GM21367 (cell line): ENCODE measurements at regions not wholly inside any gene's neighbourhood (a gene's known extent, or its start where the extent isn't known, plus 50 kb on each side); places are given as distances from the start of the nearest gene placed in this dataset.
A peak's percentile ranks its signal among the peaks of the same experiment; 100 is the strongest.
"Not testable (repeated sequence)": the region's sequence is repeated elsewhere in the genome, so short reads cannot be mapped to it uniquely, and the experiment has no call there.

Experiments used
- ATAC-seq: cut with Tn5 transposase; IDR thresholded peaks from one replicate; pipeline ENCODE4 v1.9.1; 2021; ENCODE audit not compliant: unreplicated experiment

- no peak for ATAC-seq
Measured at GRCh38 chr5:162762119-162762518, 675.3 kb upstream of the CCNG1 start.

GRCh38 chr5:162769019-162769418, 668.4 kb upstream of the CCNG1 start:
- no peak for ATAC-seq

- ATAC-seq: no peak
Measured at GRCh38 chr5:162785673-162786072, 651.7 kb upstream of the CCNG1 start.

GRCh38 chr5:162786234-162786633, 651.2 kb upstream of the CCNG1 start:
- no peak for ATAC-seq

GRCh38 chr5:162796507-162796906, 640.9 kb upstream of the CCNG1 start:
- no peak for ATAC-seq

- no peak for ATAC-seq
Measured at GRCh38 chr5:162800301-162800700, 637.1 kb upstream of the CCNG1 start.

GRCh38 chr5:162801235-162801634, 636.2 kb upstream of the CCNG1 start:
- no peak for ATAC-seq

- no peak for ATAC-seq
Measured at GRCh38 chr5:162806195-162806594, 631.2 kb upstream of the CCNG1 start.

- ATAC-seq: no peak
Measured at GRCh38 chr5:162811071-162811470, 626.3 kb upstream of the CCNG1 start.

GRCh38 chr5:162816816-162817215, 620.6 kb upstream of the CCNG1 start:
- ATAC-seq: no peak

GRCh38 chr5:162817364-162817763, 620.0 kb upstream of the CCNG1 start:
- no peak for ATAC-seq

- not testable (repeated sequence) for ATAC-seq
Measured at GRCh38 chr5:162821664-162822063, 615.7 kb upstream of the CCNG1 start.

GRCh38 chr5:162824360-162824759, 613.0 kb upstream of the CCNG1 start:
- ATAC-seq: peak; percentile 60

- no peak for ATAC-seq
Measured at GRCh38 chr5:162837155-162837554, 600.2 kb upstream of the CCNG1 start.

- no peak for ATAC-seq
Measured at GRCh38 chr5:162842727-162843126, 594.7 kb upstream of the CCNG1 start.

- ATAC-seq: no peak
Measured at GRCh38 chr5:162852134-162852533, 585.3 kb upstream of the CCNG1 start.

- ATAC-seq: no peak
Measured at GRCh38 chr5:162858770-162859169, 578.6 kb upstream of the CCNG1 start.

GRCh38 chr5:162870966-162871365, 566.4 kb upstream of the CCNG1 start:
- no peak for ATAC-seq

GRCh38 chr5:162882629-162883028, 554.8 kb upstream of the CCNG1 start:
- ATAC-seq: no peak

- ATAC-seq: no peak
Measured at GRCh38 chr5:162886717-162887116, 550.7 kb upstream of the CCNG1 start.

- no peak for ATAC-seq
Measured at GRCh38 chr5:162888268-162888667, 549.1 kb upstream of the CCNG1 start.

GRCh38 chr5:162911873-162912272, 525.5 kb upstream of the CCNG1 start:
- no peak for ATAC-seq

GRCh38 chr5:162916368-162916767, 521.0 kb upstream of the CCNG1 start:
- ATAC-seq: no peak

GRCh38 chr5:162929104-162929503, 508.3 kb upstream of the CCNG1 start:
- no peak for ATAC-seq
